Stimulated activated naive B cell treated with anti-CD40 and anti-IgM and Interleukin-4, amounts not matched to agents 10 μg/mL and 1 μg/mL and 100 μg/mL, for 72 hours (primary cell): ENCODE measurements at regions not wholly inside any gene's neighbourhood (a gene's known extent, or its start where the extent isn't known, plus 50 kb on each side); places are given as distances from the start of the nearest gene placed in this dataset.

Source experiments
- ATAC-seq, 2 donors: fragments of 150-1000 bp; cut with Tn5 transposase; replicated peaks; 2 replicates each; pipeline ENCODE4 v1.10.0; 2021; ENCODE audit warnings: moderate library complexity in 1 of 2
- DNase-seq: peaks from one replicate; pipeline ENCODE4 v3.0.0; 2021
- H3K27ac Mint-ChIP-seq: one replicate; pipeline ENCODE4 v1.8.0; 2022; ENCODE audit warnings: mild to moderate bottlenecking, mixed read lengths
- H3K27me3 Mint-ChIP-seq, 2 donors: one replicate each; pipeline ENCODE4 v1.8.0; 2022; ENCODE audit warnings: mixed read lengths in 2 of 2
- H3K36me3 Mint-ChIP-seq, 2 donors: one replicate each; pipeline ENCODE4 v1.8.0; 2022; ENCODE audit warnings: mixed read lengths in 2 of 2, mild to moderate bottlenecking in 1 of 2
- H3K4me1 Mint-ChIP-seq, 2 donors: one replicate each; pipeline ENCODE4 v1.8.0; 2022; ENCODE audit warnings: mixed read lengths in 2 of 2, mild to moderate bottlenecking in 1 of 2
- H3K4me3 Mint-ChIP-seq, 2 donors: one replicate each; pipeline ENCODE4 v1.8.0; 2022; ENCODE audit warnings: mild to moderate bottlenecking in 2 of 2, mixed read lengths in 2 of 2, moderate library complexity in 1 of 2
- H3K9me3 Mint-ChIP-seq, 2 donors: one replicate each; pipeline ENCODE4 v1.8.0; 2022; ENCODE audit warnings: mixed read lengths in 2 of 2, mild to moderate bottlenecking in 1 of 2

DNA sequence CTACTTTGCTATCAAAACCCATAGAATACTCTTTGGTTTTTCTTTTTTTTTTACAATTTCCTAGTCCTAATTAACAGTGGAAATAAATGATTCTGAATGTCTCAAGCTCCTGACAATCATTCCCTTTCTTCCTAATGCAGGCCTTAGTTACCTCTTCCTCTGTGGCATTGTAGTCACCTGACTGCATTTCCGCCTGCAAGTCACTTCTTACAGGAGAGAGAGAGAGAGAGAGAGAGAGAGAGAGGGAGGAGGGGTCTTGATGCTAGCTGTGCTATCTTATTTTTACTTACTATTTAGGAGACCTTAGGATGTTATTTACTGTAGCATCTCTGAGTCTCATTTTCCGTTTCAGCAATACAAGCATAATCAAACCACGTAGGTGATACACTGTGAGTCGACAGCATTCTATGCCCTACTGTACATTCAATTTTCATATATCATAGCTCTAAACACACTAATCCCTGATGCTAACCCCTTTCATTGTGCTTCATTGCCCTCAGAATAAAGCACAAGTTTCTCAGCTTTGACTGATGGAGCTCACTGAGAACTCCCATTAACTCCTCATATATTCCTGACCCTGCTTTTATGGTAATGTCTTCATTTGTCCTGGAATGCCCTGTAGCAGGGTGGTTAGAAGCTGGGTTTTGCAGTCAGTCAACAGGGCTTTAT, 1237.3 kb downstream of the XPNPEP1 start:
- Mint-ChIP-seq H3K36me3 (no peaks in the 10 kb centered on the region), H3K4me1 (no peaks in the 10 kb centered on the region), H3K4me3 (no peak overlapping the region), H3K27me3 (no peaks in the 10 kb centered on the region), H3K9me3 (peaks cover 0 to 1% of the 10 kb centered on the region in 2 donors), H3K27ac (no peak overlapping the region)
- ATAC-seq (no peak), DNase-seq (no peak)

GRCh38 chr10:108684431-108684830, 1238.9 kb downstream of the XPNPEP1 start:
- no peak for DNase-seq
- Mint-ChIP-seq H3K36me3 (no peaks in the 10 kb centered on the region), H3K9me3 (peaks cover 0 to 1% of the 10 kb centered on the region in 2 donors), H3K27me3 (no peaks in the 10 kb centered on the region), H3K27ac (no peak overlapping the region), H3K4me3 (no peak overlapping the region), H3K4me1 (no peaks in the 10 kb centered on the region)
- ATAC-seq = no peak

- H3K4me1 Mint-ChIP-seq = no peaks in the 10 kb centered on the region
- no peaks in the 10 kb centered on the region for H3K27me3 Mint-ChIP-seq
- no peak overlapping the region for H3K4me3 Mint-ChIP-seq
- no peak overlapping the region for H3K27ac Mint-ChIP-seq
- H3K36me3 Mint-ChIP-seq = no peaks in the 10 kb centered on the region
- DNase-seq = no peak
- no peak for ATAC-seq
- H3K9me3 Mint-ChIP-seq = peaks cover 0 to 2% of the 10 kb centered on the region in 2 donors
Measured at GRCh38 chr10:108673741-108674140, 1249.6 kb downstream of the XPNPEP1 start.

- no peak for DNase-seq
- H3K4me3 Mint-ChIP-seq = no peak overlapping the region
- no peaks in the 10 kb centered on the region for H3K4me1 Mint-ChIP-seq
- no peaks in the 10 kb centered on the region for H3K36me3 Mint-ChIP-seq
- no peak for ATAC-seq
- H3K27ac Mint-ChIP-seq = no peak overlapping the region
- H3K9me3 Mint-ChIP-seq = no peaks in the 10 kb centered on the region
- H3K27me3 Mint-ChIP-seq = no peaks in the 10 kb centered on the region
Measured at GRCh38 chr10:108663587-108663986, 1259.7 kb downstream of the XPNPEP1 start.

GRCh38 chr10:108662975-108663374, 1260.3 kb downstream of the XPNPEP1 start:
- no peak for ATAC-seq
- Mint-ChIP-seq H3K4me1 (no peaks in the 10 kb centered on the region), H3K4me3 (no peak overlapping the region), H3K27ac (no peak overlapping the region), H3K36me3 (no peaks in the 10 kb centered on the region), H3K27me3 (no peaks in the 10 kb centered on the region), H3K9me3 (no peaks in the 10 kb centered on the region)
- no peak for DNase-seq

DNA sequence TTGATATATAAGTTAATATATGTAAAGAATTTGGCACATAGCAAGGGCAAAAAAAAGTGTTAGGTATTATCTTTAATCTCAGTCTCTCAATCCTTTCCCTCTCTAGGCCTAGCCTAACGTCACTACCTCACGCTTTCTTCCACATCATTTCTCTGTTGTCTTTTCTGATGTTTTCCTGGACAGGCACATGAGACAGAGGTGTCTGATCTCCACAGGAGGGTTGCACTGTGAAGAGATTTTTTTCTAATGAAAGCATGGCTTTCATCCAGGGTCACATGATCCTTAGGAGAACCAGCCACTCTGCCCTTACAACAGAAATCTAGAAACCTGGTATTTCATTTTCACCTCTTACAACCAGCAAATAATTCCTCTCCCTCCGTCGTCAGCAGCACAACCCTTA, 1268.3 kb downstream of the XPNPEP1 start:
- Mint-ChIP-seq H3K27ac (no peak overlapping the region), H3K27me3 (no peaks in the 10 kb centered on the region), H3K4me3 (no peak overlapping the region), H3K36me3 (no peaks in the 10 kb centered on the region), H3K4me1 (no peaks in the 10 kb centered on the region), H3K9me3 (no peaks in the 10 kb centered on the region)
- DNase-seq (no peak), ATAC-seq (no peak)

DNA sequence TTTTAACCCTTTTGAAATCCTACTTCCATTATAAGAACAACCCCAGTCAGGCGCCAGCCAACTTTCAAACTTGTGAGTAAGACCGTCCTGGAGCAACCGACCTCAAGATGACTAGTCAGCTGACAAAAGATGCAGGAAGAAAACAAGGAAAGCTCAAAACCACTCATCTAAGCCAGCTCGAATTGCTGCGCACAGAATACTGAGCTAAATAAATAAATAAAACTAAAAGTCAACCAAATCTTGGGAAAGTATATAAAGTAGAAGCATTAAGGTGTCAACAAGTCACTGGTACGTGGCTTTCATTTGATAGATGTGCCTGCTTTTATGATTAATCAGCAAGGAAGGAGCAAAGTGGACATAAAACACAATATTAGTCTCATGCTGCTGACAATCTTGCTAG, 1269.8 kb downstream of the XPNPEP1 start:
- H3K27ac Mint-ChIP-seq = no peak overlapping the region
- H3K9me3 Mint-ChIP-seq = no peaks in the 10 kb centered on the region
- H3K36me3 Mint-ChIP-seq = no peaks in the 10 kb centered on the region
- DNase-seq (no peak), ATAC-seq (no peak)
- H3K4me1 Mint-ChIP-seq = no peaks in the 10 kb centered on the region
- no peaks in the 10 kb centered on the region for H3K27me3 Mint-ChIP-seq
- H3K4me3 Mint-ChIP-seq = no peak overlapping the region

DNA sequence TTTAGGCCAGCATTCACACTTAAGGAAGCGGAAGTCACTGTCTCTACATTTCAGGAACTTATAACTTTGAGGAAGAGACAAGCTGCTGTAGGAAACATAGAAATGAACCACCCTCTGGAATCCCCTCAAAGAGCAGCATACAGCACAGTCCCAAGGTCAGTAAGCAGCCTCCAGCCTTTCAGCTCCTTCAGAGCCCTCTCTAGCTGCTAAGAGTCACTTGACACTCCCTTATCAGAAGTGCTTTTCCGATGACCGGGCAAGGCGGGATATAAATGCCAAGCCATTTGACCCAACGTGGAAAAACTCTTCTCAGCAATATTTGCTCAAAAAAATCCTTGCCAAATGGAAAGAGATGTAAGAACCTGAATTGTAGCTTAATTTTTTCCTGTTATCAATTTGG, 1284.3 kb downstream of the XPNPEP1 start:
- ATAC-seq (no peak), DNase-seq (no peak)
- no peak overlapping the region for H3K27ac Mint-ChIP-seq
- H3K9me3 Mint-ChIP-seq = peaks cover 0 to 9% of the 10 kb centered on the region in 2 donors
- H3K4me1 Mint-ChIP-seq = no peaks in the 10 kb centered on the region
- no peaks in the 10 kb centered on the region for H3K36me3 Mint-ChIP-seq
- H3K4me3 Mint-ChIP-seq = no peak overlapping the region
- no peaks in the 10 kb centered on the region for H3K27me3 Mint-ChIP-seq

DNA sequence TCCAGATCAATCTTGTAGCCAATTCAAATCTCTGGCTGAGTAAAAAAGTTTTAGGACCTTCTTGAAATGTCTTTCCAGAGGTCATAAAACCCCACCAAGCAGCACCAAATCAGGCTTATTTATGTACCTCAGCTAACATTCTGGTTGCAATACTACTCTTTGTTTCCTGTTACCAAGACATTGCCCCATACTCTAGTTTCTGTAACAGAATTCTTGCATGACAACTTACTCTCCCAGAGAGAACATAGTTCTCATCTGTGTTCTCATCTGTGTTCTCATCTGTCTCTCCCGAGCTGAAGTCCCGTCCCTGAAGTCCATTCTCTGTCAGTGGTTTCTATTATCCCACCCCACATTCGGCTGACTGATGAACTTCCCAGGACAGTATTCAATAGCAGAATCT, 1285.1 kb downstream of the XPNPEP1 start:
- Mint-ChIP-seq H3K27ac (no peak overlapping the region), H3K9me3 (peaks cover 0 to 8% of the 10 kb centered on the region in 2 donors), H3K4me1 (no peaks in the 10 kb centered on the region), H3K36me3 (no peaks in the 10 kb centered on the region), H3K4me3 (no peak overlapping the region), H3K27me3 (no peaks in the 10 kb centered on the region)
- no peak for ATAC-seq
- DNase-seq = no peak

- ATAC-seq (no peak), DNase-seq (no peak)
- H3K27ac Mint-ChIP-seq = no peak overlapping the region
- peaks cover 0 to 5% of the 10 kb centered on the region in 2 donors for H3K9me3 Mint-ChIP-seq
- H3K4me1 Mint-ChIP-seq = peaks cover 11 to 13% of the 10 kb centered on the region in 2 donors
- H3K27me3 Mint-ChIP-seq = no peaks in the 10 kb centered on the region
- H3K36me3 Mint-ChIP-seq = no peaks in the 10 kb centered on the region
- H3K4me3 Mint-ChIP-seq = no peak overlapping the region
Measured at GRCh38 chr10:108633046-108633445, 1290.3 kb downstream of the XPNPEP1 start.

DNA sequence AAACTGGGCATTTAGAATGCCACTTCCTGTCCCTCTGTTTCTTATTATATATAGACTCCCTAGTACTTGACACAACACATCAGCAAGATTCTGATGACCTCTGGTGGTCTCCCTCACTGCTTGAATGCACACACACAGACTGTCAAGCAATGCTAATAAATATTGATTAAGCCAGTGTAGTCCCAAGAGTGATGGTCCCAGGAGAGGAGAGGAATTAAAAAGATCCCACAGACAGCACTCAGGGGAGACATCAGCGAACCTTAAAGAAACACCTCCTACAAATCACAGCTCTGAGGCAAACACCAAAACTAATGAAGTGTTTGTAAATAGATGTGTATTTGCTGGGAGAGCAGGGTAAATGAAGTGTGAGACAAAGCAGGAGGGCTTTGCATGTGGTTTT, 1291.2 kb downstream of the XPNPEP1 start:
- no peaks in the 10 kb centered on the region for H3K27me3 Mint-ChIP-seq
- H3K9me3 Mint-ChIP-seq = peaks cover 0 to 2% of the 10 kb centered on the region in 2 donors
- ATAC-seq (no peak), DNase-seq (no peak)
- H3K4me1 Mint-ChIP-seq = peaks cover 11 to 13% of the 10 kb centered on the region in 2 donors
- H3K27ac Mint-ChIP-seq = no peak overlapping the region
- H3K4me3 Mint-ChIP-seq = no peak overlapping the region
- H3K36me3 Mint-ChIP-seq = no peaks in the 10 kb centered on the region

- Mint-ChIP-seq H3K27me3 (peaks cover 0 to 4% of the 10 kb centered on the region in 2 donors), H3K4me3 (no peak overlapping the region), H3K27ac (no peak overlapping the region), H3K9me3 (peaks cover 0 to 2% of the 10 kb centered on the region in 2 donors), H3K4me1 (peaks cover 11 to 13% of the 10 kb centered on the region in 2 donors), H3K36me3 (no peaks in the 10 kb centered on the region)
- ATAC-seq = peak in 1 of 2 donors; percentile 88
- no peak for DNase-seq
Measured at GRCh38 chr10:108631332-108631731, 1292.0 kb downstream of the XPNPEP1 start.

DNA sequence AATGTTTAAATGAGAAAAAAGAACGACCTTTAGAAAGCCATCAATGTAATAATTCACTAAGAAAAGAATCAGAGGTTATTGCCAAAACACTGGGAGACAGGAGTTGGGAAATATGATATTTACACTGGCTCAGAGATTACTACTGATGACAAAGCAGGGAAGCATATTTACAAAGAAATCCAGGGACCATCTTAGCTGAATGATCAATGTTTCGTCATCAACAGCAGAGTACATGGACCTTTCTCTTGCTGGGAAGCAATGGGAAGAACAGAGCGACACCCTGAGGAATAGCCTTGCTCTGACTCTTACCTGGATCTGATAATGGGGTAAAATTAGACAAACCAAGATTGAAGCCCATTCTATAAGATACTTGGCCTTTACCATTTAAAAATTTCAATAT, 1293.5 kb downstream of the XPNPEP1 start:
- Mint-ChIP-seq H3K9me3 (peaks cover 0 to 1% of the 10 kb centered on the region in 2 donors), H3K27me3 (peaks cover 4 to 5% of the 10 kb centered on the region in 2 donors)
- no peak for DNase-seq

GRCh38 chr10:108624052-108624451, 1299.3 kb downstream of the XPNPEP1 start:
- DNase-seq = no peak
- Mint-ChIP-seq H3K36me3 (no peaks in the 10 kb centered on the region), H3K4me1 (no peaks in the 10 kb centered on the region), H3K27me3 (peaks cover 4 to 5% of the 10 kb centered on the region in 2 donors), H3K4me3 (no peak overlapping the region), H3K9me3 (peaks cover 0 to 4% of the 10 kb centered on the region in 2 donors), H3K27ac (no peak overlapping the region)
- no peak for ATAC-seq

More for the DNA sequence above, 1293.5 kb downstream of the XPNPEP1 start:
- H3K4me1 Mint-ChIP-seq = peaks cover 11 to 13% of the 10 kb centered on the region in 2 donors
- H3K36me3 Mint-ChIP-seq = no peaks in the 10 kb centered on the region
- no peak for ATAC-seq
- no peak overlapping the region for H3K27ac Mint-ChIP-seq
- no peak overlapping the region for H3K4me3 Mint-ChIP-seq

- Mint-ChIP-seq H3K27me3 (peaks cover 0 to 4% of the 10 kb centered on the region in 2 donors), H3K9me3 (peaks cover 0 to 4% of the 10 kb centered on the region in 2 donors), H3K36me3 (no peaks in the 10 kb centered on the region), H3K27ac (no peak overlapping the region), H3K4me1 (no peaks in the 10 kb centered on the region), H3K4me3 (no peak overlapping the region)
- no peak for DNase-seq
- no peak for ATAC-seq
Measured at GRCh38 chr10:108620821-108621534, 1302.3 kb downstream of the XPNPEP1 start.
